GM18870 (cell line): ENCODE measurements at regions not wholly inside any gene's neighbourhood (a gene's known extent, or its start where the extent isn't known, plus 50 kb on each side); places are given as distances from the start of the nearest gene placed in this dataset.
A peak's percentile ranks its signal among the peaks of the same experiment; 100 is the strongest.
"Not testable (repeated sequence)": the region's sequence is repeated elsewhere in the genome, so short reads cannot be mapped to it uniquely, and the experiment has no call there.

Source experiments
- ATAC-seq: cut with Tn5 transposase; IDR thresholded peaks from one replicate; pipeline ENCODE4 v1.9.1; 2021; ENCODE audit warnings: moderate library complexity; ENCODE audit not compliant: unreplicated experiment

- no peak for ATAC-seq
Measured at GRCh38 chr3:88283242-88283592, 133.5 kb downstream of the C3orf38 start.

- ATAC-seq: no peak
Measured at GRCh38 chr3:88291486-88291885, 141.7 kb downstream of the C3orf38 start.

GRCh38 chr3:88298189-88298588, 148.4 kb downstream of the C3orf38 start:
- ATAC-seq: no peak

- ATAC-seq: no peak
Measured at GRCh38 chr3:88301273-88301995, 151.7 kb downstream of the C3orf38 start.

- ATAC-seq: no peak
Measured at GRCh38 chr3:88301996-88302393, 152.2 kb downstream of the C3orf38 start.

- ATAC-seq: not testable (repeated sequence)
Measured at GRCh38 chr3:88303331-88303904, 153.7 kb downstream of the C3orf38 start.

- ATAC-seq: no peak
Measured at GRCh38 chr3:88307666-88308065, 157.9 kb downstream of the C3orf38 start.

GRCh38 chr3:88311826-88312225, 162.1 kb downstream of the C3orf38 start:
- ATAC-seq: no peak

GRCh38 chr3:88312256-88312655, 162.5 kb downstream of the C3orf38 start:
- no peak for ATAC-seq

- no peak for ATAC-seq
Measured at GRCh38 chr3:88318067-88318466, 168.3 kb downstream of the C3orf38 start.

- no peak for ATAC-seq
Measured at GRCh38 chr3:88321363-88322050, 171.7 kb downstream of the C3orf38 start.

- no peak for ATAC-seq
Measured at GRCh38 chr3:88324788-88325187, 175.0 kb downstream of the C3orf38 start.

GRCh38 chr3:88334187-88334868, 184.6 kb downstream of the C3orf38 start:
- no peak for ATAC-seq

- no peak for ATAC-seq
Measured at GRCh38 chr3:88336894-88337293, 187.1 kb downstream of the C3orf38 start.

- no peak for ATAC-seq
Measured at GRCh38 chr3:88343264-88343663, 193.5 kb downstream of the C3orf38 start.

- no peak for ATAC-seq
Measured at GRCh38 chr3:88346643-88347042, 196.9 kb downstream of the C3orf38 start.

GRCh38 chr3:88362428-88362827, 212.7 kb downstream of the C3orf38 start:
- ATAC-seq: no peak

- no peak for ATAC-seq
Measured at GRCh38 chr3:88364926-88365325, 215.2 kb downstream of the C3orf38 start.

GRCh38 chr3:88369337-88369736, 219.6 kb downstream of the C3orf38 start:
- no peak for ATAC-seq

GRCh38 chr3:88369767-88370166, 220.0 kb downstream of the C3orf38 start:
- ATAC-seq: no peak

- peak; percentile 51 for ATAC-seq
Measured at GRCh38 chr3:88385090-88385489, 235.3 kb downstream of the C3orf38 start.

- no peak for ATAC-seq
Measured at GRCh38 chr3:88398581-88398980, 248.8 kb downstream of the C3orf38 start.
